GM19455 (cell line): ENCODE measurements at regions not wholly inside any gene's neighbourhood (a gene's known extent, or its start where the extent isn't known, plus 50 kb on each side); places are given as distances from the start of the nearest gene placed in this dataset.

Experiments used
- ATAC-seq: cut with Tn5 transposase; IDR thresholded peaks from one replicate; pipeline ENCODE4 v1.9.1; 2021; ENCODE audit not compliant: unreplicated experiment

DNA sequence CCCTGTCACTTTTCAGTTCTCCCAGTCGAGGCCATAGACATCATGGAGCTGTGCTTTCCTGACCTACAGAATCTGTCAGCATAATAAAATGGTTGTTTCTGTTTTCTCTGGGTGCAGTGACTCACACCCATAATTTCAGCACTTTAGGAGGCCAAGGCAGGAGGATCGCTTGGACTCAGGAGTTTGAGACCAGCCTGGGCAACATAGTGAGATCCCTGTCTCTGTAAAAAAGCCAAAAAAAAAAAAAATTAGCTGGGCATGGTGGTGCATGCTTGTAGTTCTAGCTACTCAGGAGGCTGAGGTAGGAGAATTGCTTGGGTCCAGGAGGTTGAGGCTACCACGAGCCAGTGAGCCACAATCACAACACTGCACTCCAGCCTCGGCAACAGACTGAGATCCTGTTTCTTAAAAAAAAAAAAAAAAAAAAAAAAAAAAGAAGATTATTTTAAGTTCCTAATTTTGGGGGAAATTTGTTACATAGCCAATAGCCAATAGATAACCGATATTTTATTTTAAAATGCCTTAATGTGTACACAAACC is 196.2 kb downstream of the ADSS2 start:
- ATAC-seq: no peak

- ATAC-seq: no peak
Measured at GRCh38 chr1:244256086-244256676, 195.5 kb downstream of the ADSS2 start.

GRCh38 chr1:244264163-244264562 is 187.5 kb downstream of the ADSS2 start:
- ATAC-seq: no peak

GRCh38 chr1:244265507-244265906 is 186.2 kb downstream of the ADSS2 start:
- no peak for ATAC-seq

DNA sequence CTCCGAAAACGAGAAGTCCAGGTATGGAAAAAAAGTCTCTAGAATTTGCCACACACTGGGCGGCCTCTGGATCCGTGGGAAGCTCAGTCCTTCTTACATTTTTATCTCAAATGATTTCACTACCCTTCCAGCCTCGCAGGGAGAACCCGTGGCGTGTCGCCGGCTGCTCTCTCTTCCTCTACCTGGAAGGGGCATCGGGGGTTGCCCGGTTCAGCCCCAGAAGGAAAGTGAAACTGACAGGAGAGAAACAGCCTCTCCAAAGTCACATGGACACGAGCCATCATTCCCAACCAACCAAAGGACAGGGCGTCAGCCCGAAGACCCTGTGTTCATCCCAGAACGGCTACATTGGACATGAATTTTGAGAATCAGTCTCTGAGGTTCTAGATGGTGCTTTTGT is 182.5 kb downstream of the ADSS2 start:
- ATAC-seq: no peak

GRCh38 chr1:244271004-244271403 is 180.7 kb downstream of the ADSS2 start:
- no peak for ATAC-seq

- ATAC-seq: no peak
Measured at GRCh38 chr1:244271691-244272308, 179.9 kb downstream of the ADSS2 start.

- ATAC-seq: peak; percentile 90
Measured at GRCh38 chr1:244272471-244273261, 179.0 kb downstream of the ADSS2 start.

DNA sequence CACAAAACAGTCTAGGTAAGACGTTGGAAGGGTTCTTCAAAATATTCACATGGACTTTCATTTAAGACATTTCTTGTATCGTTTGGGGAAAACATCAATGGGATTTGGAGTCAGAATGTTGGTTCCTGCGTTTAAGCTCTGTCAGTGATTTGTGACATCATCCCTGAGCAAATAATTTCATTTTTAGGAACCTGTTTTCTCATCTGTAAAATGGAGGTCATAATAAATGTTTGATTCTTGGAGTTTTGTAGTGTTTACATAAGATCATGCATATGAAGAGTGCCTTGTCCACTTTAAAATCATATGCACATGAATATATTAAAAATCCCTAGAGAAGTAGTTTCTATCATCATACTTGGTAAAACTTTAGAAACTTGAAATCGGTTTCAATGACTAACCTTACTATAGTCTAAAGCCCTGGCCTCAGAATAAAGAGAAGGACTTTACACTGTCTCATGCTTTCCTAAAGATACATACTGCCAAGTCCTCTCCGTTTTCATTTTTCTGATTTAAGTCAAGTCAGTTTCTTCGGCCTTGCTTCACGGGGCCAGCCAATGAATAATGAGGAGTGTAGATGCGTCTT is 178.4 kb downstream of the ADSS2 start:
- no peak for ATAC-seq

DNA sequence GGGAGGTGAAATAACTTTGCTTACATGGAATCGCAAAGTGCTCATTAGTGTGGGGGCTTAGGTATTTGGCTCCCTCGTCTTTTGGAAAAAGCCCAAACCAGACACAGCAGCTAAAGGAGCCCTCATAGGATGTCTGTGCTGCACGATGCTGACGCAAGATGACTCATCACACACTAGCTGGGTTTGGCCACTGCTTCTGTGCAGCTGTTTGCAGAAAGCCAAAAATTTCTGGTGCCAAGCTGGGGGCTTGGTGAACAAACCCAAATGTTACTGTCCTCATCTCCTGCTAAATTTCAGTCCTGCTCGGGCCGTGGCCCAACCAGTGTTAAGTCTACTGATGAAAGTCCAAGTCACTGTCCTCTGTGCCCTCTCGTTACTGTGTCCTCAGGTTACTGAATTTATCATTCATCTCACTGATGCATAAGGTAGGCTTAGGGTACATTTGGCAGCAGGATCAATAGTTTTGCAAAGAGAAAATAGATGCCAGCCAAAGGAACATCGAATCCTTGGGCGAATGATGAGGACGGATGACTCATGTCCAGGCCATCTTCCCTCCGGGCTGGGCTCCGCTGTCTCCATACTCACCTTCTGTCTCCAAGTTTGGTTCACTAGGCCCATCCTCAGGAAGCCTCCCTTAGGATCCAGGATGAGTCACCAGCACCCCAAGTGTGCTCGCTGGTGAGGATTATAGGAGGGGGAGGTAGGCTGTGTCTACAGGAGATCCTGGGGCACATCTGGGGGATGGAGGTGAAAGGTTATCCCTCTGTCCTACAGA is 177.7 kb downstream of the ADSS2 start:
- no peak for ATAC-seq

- no peak for ATAC-seq
Measured at GRCh38 chr1:244276646-244277045, 175.1 kb downstream of the ADSS2 start.

DNA sequence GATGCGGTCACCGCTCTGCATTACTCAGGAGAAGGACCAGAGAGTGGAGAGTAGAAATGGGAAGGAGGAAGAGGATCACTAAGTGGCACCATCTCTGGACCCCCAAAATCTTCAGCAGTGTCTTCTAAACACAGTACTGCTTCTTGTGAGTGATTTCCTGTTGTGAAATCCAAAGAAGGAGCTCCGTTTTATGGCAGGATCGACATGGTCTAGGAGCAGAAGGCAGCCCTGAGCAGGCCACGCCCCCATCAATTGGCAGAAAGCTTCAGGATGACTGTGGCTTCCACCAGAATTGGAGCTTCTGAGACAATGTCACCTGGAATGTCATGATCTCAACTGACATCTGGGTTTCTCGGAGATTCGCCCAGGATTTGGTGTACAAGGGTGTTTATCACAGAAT is 171.5 kb downstream of the ADSS2 start:
- no peak for ATAC-seq

DNA sequence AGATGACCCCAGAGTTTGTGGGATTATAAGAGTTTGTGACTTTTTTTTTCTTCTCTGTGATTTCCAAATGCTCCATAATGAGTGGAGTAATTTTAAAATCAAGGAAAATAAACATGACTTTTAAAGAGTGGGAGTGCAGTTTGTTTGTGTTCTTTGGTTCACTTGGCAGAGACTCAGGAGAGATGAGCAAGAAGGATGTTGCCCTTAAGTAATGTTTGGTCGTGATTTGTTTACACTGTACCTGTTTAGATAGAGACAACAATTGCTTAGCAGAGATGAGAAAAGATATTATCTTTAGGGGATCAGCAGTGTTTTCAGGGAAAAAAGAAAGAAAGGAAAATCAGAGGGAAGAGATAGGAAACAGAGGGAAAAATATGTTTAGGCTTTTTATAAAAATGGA is 170.8 kb downstream of the ADSS2 start:
- ATAC-seq: no peak

DNA sequence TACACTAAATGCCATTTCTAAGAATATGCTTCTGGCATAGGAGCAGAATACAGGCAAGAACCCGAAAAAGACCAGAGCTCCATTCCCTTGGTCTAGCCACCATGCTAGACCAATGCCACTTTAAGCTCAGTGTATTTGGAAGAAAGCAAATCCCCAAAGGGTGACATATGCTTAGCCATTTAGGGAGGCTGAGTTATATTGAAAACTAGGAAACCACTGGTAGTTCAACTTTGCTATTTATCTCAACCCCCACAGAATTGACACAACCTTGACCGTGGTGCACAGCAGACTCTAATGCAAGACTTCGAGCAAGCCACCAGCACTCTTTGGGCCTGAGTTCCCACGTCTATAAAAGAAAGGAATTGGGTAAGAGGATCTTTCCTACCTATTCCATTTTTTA is 167.9 kb downstream of the ADSS2 start:
- no peak for ATAC-seq

DNA sequence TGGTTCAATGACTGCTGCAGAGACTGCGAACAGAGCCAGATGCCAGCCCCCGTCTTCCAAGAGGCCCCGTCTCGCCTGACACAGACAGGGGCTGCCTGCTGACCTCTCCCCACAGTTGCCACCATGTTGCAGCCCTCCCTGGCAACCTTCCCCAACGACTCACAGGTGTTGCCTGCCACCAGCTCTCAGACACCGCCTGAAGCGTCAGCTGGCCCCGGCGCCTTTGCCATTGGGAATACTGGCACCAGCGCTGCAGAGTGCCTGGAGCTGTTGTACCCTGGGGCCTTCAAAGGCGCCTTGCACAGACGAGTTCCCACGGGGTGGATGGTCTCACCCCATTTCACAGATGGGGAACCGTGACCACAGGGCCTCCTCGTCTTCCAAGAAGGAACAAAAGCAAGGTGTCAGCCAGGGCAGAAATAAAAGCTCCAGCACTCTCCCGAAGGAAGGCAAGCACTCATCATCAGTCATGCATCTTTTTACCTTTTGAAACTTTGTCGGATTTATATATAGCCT is 167.0 kb downstream of the ADSS2 start:
- no peak for ATAC-seq

DNA sequence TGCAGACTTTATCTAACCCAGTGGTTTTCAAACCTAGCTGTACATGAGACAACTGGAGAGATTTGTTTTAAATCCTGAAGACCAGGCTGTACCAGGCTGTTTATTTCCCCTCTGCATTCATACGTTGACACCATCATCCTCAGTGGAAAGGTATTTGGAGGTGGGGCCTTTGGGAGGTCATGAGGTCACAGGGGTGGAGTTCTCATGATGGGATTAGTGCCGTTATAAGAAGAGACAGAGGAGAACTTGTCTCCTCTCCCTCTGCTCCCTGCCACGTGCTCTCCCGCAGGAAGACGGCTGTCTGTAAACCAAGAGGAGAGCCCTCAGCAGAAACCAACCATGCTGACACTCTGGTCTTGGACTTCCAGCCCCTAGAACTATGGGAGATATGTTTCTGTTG is 165.4 kb downstream of the ADSS2 start:
- ATAC-seq: no peak

- no peak for ATAC-seq
Measured at GRCh38 chr1:244287726-244288125, 164.0 kb downstream of the ADSS2 start.

GRCh38 chr1:244288663-244289062 is 163.0 kb downstream of the ADSS2 start:
- no peak for ATAC-seq

- ATAC-seq: no peak
Measured at GRCh38 chr1:244289991-244290785, 161.5 kb downstream of the ADSS2 start.
